NCI-H2081 (cell line): ENCODE measurements at regions not wholly inside any gene's neighbourhood (a gene's known extent, or its start where the extent isn't known, plus 50 kb on each side); places are given as distances from the start of the nearest gene placed in this dataset.
"Not testable (repeated sequence)": the region's sequence is repeated elsewhere in the genome, so short reads cannot be mapped to it uniquely, and the experiment has no call there.

Source experiments
- DNase-seq, 2 experiments: peaks; one replicate each; lab custom pipeline; 2025; lab: John Stamatoyannopoulos, UW

- not testable (repeated sequence) for DNase-seq
Measured at GRCh38 chr14:105752420-105752819, 226.0 kb downstream of the TMEM121 start.

- no peak for DNase-seq
Measured at GRCh38 chr14:105760691-105761344, 234.4 kb downstream of the TMEM121 start.

- not testable (repeated sequence) for DNase-seq
Measured at GRCh38 chr14:105761345-105761740, 235.0 kb downstream of the TMEM121 start.

GRCh38 chr14:105761842-105762241, 235.5 kb downstream of the TMEM121 start:
- DNase-seq: no peak

GRCh38 chr14:105762262-105762661, 235.9 kb downstream of the TMEM121 start:
- not testable (repeated sequence) for DNase-seq

GRCh38 chr14:105764254-105764901, 238.0 kb downstream of the TMEM121 start:
- DNase-seq: not testable (repeated sequence)

GRCh38 chr14:105765072-105765825, 238.9 kb downstream of the TMEM121 start:
- not testable (repeated sequence) for DNase-seq

- no peak for DNase-seq
Measured at GRCh38 chr14:105765893-105766614, 239.7 kb downstream of the TMEM121 start.

- DNase-seq: no peak
Measured at GRCh38 chr14:105767315-105767714, 240.9 kb downstream of the TMEM121 start.

GRCh38 chr14:105768039-105768438, 241.7 kb downstream of the TMEM121 start:
- not testable (repeated sequence) for DNase-seq

GRCh38 chr14:105769061-105769730, 242.8 kb downstream of the TMEM121 start:
- not testable (repeated sequence) for DNase-seq

GRCh38 chr14:105770619-105771216, 244.3 kb downstream of the TMEM121 start:
- not testable (repeated sequence) for DNase-seq

- not testable (repeated sequence) for DNase-seq
Measured at GRCh38 chr14:105771261-105772226, 245.2 kb downstream of the TMEM121 start.

- not testable (repeated sequence) for DNase-seq
Measured at GRCh38 chr14:105772710-105773250, 246.4 kb downstream of the TMEM121 start.

- no peak for DNase-seq
Measured at GRCh38 chr14:105773584-105773983, 247.2 kb downstream of the TMEM121 start.

GRCh38 chr14:105774001-105774400, 247.6 kb downstream of the TMEM121 start:
- no peak for DNase-seq

- not testable (repeated sequence) for DNase-seq
Measured at GRCh38 chr14:105774585-105775348, 248.4 kb downstream of the TMEM121 start.

GRCh38 chr14:105775349-105775923, 249.1 kb downstream of the TMEM121 start:
- DNase-seq: not testable (repeated sequence)
